WERI-Rb-1 (cell line): ENCODE measurements at regions not wholly inside any gene's neighbourhood (a gene's known extent, or its start where the extent isn't known, plus 50 kb on each side); places are given as distances from the start of the nearest gene placed in this dataset.
"Not testable (repeated sequence)": the region's sequence is repeated elsewhere in the genome, so short reads cannot be mapped to it uniquely, and the experiment has no call there.

ENCODE experiments used
- DNase-seq: peaks from one replicate; pipeline ENCODE4 v3.0.0-alpha.2; 2020
- H3K27ac ChIP-seq: fragments of 250-450 bp; sonication (Bioruptor Pico); 2 replicates; pipeline ENCODE4 v1.5.1; 2020; ENCODE audit warnings: mild to moderate bottlenecking, moderate library complexity
- H3K27me3 ChIP-seq: fragments of 250-450 bp; sonication (Bioruptor Pico); 2 replicates; pipeline ENCODE4 v1.5.1; 2021; ENCODE audit warnings: mild to moderate bottlenecking, low read depth, moderate library complexity; ENCODE audit not compliant: insufficient read depth, severe bottlenecking
- H3K36me3 ChIP-seq: fragments of 250-450 bp; sonication (Bioruptor Pico); 2 replicates; pipeline ENCODE4 v1.5.1; 2020; ENCODE audit warnings: mild to moderate bottlenecking, moderate library complexity
- H3K4me3 ChIP-seq: 2 replicates; pipeline ENCODE4 v1.5.1; 2011; ENCODE audit warnings: low read depth, mild to moderate bottlenecking, control low read depth, low read length
- H3K9me3 ChIP-seq: fragments of 250-450 bp; sonication (Bioruptor Pico); 2 replicates; pipeline ENCODE4 v1.5.1; 2021; ENCODE audit warnings: mild to moderate bottlenecking, moderate library complexity; ENCODE audit not compliant: severe bottlenecking
- CTCF ChIP-seq: IDR thresholded peaks from 2 replicates; pipeline ENCODE4 v1.5.1; 2011; ENCODE audit warnings: low read depth, mild to moderate bottlenecking, control low read depth, inconsistent platforms, low read length

DNA sequence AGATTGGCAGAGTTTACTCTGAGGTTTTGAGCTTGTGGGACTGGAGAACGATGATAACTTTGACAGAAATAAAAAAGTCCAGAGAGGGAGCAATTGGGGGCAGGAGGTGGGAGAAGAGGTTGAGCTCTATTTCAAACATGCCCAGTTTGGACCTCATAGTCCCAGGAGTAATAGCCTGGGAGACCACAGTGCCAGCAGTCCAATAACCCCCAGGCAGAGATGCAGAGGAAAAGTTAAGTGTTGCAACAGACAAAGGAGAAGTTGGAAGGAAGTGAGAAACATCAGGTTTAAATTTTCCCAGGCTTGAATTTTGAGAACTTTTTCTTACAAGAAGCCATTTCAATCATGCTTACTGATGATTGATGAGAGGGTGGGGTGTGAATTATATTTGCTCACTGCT, 117.0 kb upstream of the GHR start:
- Histone ChIP-seq H3K27me3 (peaks cover 22% of the 10 kb centered on the region), H3K27ac (no peak overlapping the region), H3K36me3 (no peaks in the 10 kb centered on the region), H3K9me3 (no peaks in the 10 kb centered on the region), H3K4me3 (no peak overlapping the region)
- DNase-seq = no peak
- no peak for TF ChIP-seq CTCF

DNA sequence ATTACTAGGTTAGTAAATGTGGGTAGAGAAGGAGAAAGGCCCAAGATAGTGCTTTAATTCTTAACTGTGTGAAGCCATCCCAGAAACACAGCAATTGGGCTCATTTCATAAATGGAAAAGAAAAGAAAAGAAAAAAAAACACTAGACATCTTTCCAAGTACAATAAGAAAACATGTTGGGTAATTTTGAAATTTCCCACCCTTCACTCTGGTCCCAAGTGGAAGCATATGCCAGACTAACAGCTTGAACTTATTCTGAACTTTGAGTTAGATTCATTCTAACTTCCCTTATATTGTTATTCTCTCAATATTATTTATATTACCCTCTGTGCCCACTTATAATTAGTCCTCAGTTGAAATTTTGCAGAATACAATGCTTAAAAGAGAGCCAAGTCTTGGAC, 113.4 kb upstream of the GHR start:
- Histone ChIP-seq H3K36me3 (no peaks in the 10 kb centered on the region), H3K27ac (no peak overlapping the region), H3K4me3 (no peak overlapping the region), H3K27me3 (peaks cover 14% of the 10 kb centered on the region), H3K9me3 (no peaks in the 10 kb centered on the region)
- DNase-seq = no peak
- TF ChIP-seq CTCF = no peak

- TF ChIP-seq CTCF = no peak
- no peaks in the 10 kb centered on the region for H3K36me3 ChIP-seq
Observed at GRCh38 chr5:42315214-42315613, 108.0 kb upstream of the GHR start.

GRCh38 chr5:42317575-42317974, 105.7 kb upstream of the GHR start:
- Histone ChIP-seq H3K4me3 (no peak overlapping the region), H3K27ac (no peak overlapping the region), H3K9me3 (no peaks in the 10 kb centered on the region), H3K36me3 (no peaks in the 10 kb centered on the region), H3K27me3 (peaks cover 8% of the 10 kb centered on the region)
- no peak for DNase-seq
- TF ChIP-seq CTCF = no peak

More at GRCh38 chr5:42315214-42315613, 108.0 kb upstream of the GHR start:
- Histone ChIP-seq H3K9me3 (no peaks in the 10 kb centered on the region), H3K4me3 (no peak overlapping the region), H3K27me3 (peaks cover 19% of the 10 kb centered on the region), H3K27ac (no peak overlapping the region)
- no peak for DNase-seq

- not testable (repeated sequence) for H3K27ac ChIP-seq, DNase-seq, H3K4me3 ChIP-seq, H3K36me3 ChIP-seq, H3K9me3 ChIP-seq
- H3K27me3 ChIP-seq = peaks cover 16% of the 10 kb centered on the region
Observed at GRCh38 chr5:42319546-42319945, 103.7 kb upstream of the GHR start.

DNA sequence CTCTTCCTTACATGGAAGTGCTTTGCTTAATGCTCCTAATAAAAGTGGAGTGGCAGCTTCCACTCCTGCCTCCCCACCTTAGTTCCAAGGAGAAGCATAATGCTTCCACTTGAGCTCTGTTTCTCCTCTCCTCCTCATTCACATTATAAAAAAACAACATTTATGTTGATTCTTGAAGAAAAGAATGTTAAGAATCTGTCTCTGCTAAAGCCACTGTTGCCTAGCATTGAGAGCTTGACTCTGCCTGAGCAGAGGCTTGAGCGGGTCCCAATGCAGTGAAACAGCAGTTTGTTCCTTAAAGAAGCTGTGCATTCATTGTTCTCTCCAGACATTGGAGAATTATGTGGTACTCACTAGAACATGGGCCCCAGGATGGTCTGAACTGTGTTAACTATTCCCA, 101.5 kb upstream of the GHR start:
- no peak for DNase-seq
- no peaks in the 10 kb centered on the region for H3K9me3 ChIP-seq
- H3K36me3 ChIP-seq = no peaks in the 10 kb centered on the region
- H3K27ac ChIP-seq = no peak overlapping the region
- TF ChIP-seq CTCF = no peak
- no peak overlapping the region for H3K4me3 ChIP-seq
- H3K27me3 ChIP-seq = peaks cover 30% of the 10 kb centered on the region
